ENCODE measurements at regions not wholly inside any gene's neighbourhood (a gene's known extent, or its start where the extent isn't known, plus 50 kb on each side); places are given as distances from the start of the nearest gene placed in this dataset.
"Not testable (repeated sequence)": the region's sequence is repeated elsewhere in the genome, so short reads cannot be mapped to it uniquely, and the experiment has no call there.

GRCh38 chr4:10775132-10775531 is 90.6 kb upstream of the CLNK start:
- TF ChIP-seq FOXK2 (IDR thresholded peaks at IDR 0.05); TARDBP (IDR thresholded peaks at IDR 0.05); FOXA1 (IDR thresholded peaks at IDR 0.05); BHLHE40 (IDR thresholded peaks at IDR 0.05; ENCODE audit: borderline replicate concordance): not testable (repeated sequence)

All from HEK293T (cell line).